ENCODE measurements at regions not wholly inside any gene's neighbourhood (a gene's known extent, or its start where the extent isn't known, plus 50 kb on each side); places are given as distances from the start of the nearest gene placed in this dataset.

DNA sequence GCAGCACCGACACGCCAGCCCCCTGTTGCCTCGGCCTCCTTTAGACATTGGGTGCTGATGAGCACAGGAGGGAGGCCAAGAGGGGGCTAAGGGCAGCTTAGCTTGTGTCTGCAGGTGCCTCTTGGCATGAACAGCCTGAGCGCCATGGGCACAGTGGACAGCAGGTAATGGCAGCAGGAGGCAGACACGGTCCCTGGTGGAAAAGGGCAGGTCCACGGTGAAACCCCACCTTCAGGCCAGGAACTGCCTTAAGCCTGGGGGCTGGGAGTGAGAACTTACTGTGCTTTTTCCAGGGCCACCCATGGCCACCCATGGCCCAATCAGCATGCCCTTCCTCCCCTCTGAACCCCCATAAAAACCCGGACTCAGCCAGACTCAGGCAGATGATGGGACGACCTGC lies 633.4 kb upstream of the TMEFF2 start:
- TF ChIP-seq EZH2 (IDR thresholded peaks at IDR 0.05; ENCODE audit: insufficient read depth, low read length): no peak
- TF ChIP-seq, protein P1, sequence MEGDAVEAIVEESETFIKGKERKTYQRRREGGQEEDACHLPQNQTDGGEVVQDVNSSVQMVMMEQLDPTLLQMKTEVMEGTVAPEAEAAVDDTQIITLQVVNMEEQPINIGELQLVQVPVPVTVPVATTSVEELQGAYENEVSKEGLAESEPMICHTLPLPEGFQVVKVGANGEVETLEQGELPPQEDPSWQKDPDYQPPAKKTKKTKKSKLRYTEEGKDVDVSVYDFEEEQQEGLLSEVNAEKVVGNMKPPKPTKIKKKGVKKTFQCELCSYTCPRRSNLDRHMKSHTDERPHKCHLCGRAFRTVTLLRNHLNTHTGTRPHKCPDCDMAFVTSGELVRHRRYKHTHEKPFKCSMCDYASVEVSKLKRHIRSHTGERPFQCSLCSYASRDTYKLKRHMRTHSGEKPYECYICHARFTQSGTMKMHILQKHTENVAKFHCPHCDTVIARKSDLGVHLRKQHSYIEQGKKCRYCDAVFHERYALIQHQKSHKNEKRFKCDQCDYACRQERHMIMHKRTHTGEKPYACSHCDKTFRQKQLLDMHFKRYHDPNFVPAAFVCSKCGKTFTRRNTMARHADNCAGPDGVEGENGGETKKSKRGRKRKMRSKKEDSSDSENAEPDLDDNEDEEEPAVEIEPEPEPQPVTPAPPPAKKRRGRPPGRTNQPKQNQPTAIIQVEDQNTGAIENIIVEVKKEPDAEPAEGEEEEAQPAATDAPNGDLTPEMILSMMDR (IDR thresholded peaks at IDR 0.05; ENCODE audit: insufficient read depth, low read depth, low read length): no peak
